C4-2B (cell line): ENCODE measurements at regions not wholly inside any gene's neighbourhood (a gene's known extent, or its start where the extent isn't known, plus 50 kb on each side); places are given as distances from the start of the nearest gene placed in this dataset.

ENCODE experiments used
- H3K27ac ChIP-seq: fragments of 450-650 bp; 2 replicates; pipeline ENCODE4 v1.5.1; 2017
- CTCF ChIP-seq: fragments of 450-650 bp; conservative IDR thresholded peaks from 2 replicates; pipeline ENCODE4 v1.5.1; 2017; ENCODE audit warnings: mild to moderate bottlenecking
- ZFX ChIP-seq: fragments of 450-650 bp; IDR thresholded peaks from 2 replicates; pipeline ENCODE4 v1.6.1; 2017

GRCh38 chr13:89227356-89227755, 1556.2 kb downstream of the SLITRK5 start:
- H3K27ac ChIP-seq: no peak overlapping the region

GRCh38 chr13:89238496-89238895, 1567.3 kb downstream of the SLITRK5 start:
- H3K27ac ChIP-seq: no peak overlapping the region
- TF ChIP-seq CTCF (no peak), ZFX (no peak)

More at GRCh38 chr13:89227356-89227755, 1556.2 kb downstream of the SLITRK5 start:
- no peak for TF ChIP-seq CTCF
- no peak for TF ChIP-seq ZFX

- no peak overlapping the region for H3K27ac ChIP-seq
- TF ChIP-seq CTCF: no peak
- no peak for TF ChIP-seq ZFX
These were observed 1568.4 kb downstream of the SLITRK5 start for GRCh38 chr13:89239361-89240127.

GRCh38 chr13:89255844-89256406, 1584.8 kb downstream of the SLITRK5 start:
- H3K27ac ChIP-seq: no peak overlapping the region
- TF ChIP-seq ZFX (no peak), CTCF (no peak)

GRCh38 chr13:89267734-89268133, 1596.6 kb downstream of the SLITRK5 start:
- TF ChIP-seq CTCF (no peak), ZFX (no peak)
- H3K27ac ChIP-seq: no peak overlapping the region

- no peak for TF ChIP-seq ZFX
- no peak for TF ChIP-seq CTCF
- H3K27ac ChIP-seq: no peak overlapping the region
These were observed 1598.6 kb downstream of the SLITRK5 start for GRCh38 chr13:89269737-89270136.

- H3K27ac ChIP-seq: no peak overlapping the region
- TF ChIP-seq CTCF (no peak), ZFX (no peak)
These were observed 1599.6 kb downstream of the SLITRK5 start for GRCh38 chr13:89270736-89271135.
